ENCODE measurements at regions not wholly inside any gene's neighbourhood (a gene's known extent, or its start where the extent isn't known, plus 50 kb on each side); places are given as distances from the start of the nearest gene placed in this dataset.

DNA sequence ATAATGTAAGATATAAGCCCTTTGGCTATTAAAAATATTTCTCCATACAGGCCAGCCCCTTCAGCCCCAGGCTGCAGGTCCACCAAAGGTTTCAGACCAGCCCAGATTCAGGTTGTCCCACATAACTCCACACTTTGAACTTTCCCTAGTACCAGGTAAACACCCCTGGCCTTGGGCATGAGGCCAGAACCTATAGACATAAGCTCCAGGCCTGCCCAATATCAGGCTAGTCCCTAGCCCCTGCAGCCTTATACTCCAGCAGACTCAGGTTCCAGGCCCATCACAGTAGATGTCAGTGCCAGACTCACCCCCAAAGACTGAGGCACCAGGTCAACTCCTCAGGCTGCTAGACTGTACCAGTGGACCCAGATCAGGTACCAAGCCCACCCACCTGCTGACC, 178.5 kb upstream of the DAAM1 start:
- H3K27me3 ChIP-seq = no peaks in the 10 kb centered on the region
- TF ChIP-seq, protein P1, sequence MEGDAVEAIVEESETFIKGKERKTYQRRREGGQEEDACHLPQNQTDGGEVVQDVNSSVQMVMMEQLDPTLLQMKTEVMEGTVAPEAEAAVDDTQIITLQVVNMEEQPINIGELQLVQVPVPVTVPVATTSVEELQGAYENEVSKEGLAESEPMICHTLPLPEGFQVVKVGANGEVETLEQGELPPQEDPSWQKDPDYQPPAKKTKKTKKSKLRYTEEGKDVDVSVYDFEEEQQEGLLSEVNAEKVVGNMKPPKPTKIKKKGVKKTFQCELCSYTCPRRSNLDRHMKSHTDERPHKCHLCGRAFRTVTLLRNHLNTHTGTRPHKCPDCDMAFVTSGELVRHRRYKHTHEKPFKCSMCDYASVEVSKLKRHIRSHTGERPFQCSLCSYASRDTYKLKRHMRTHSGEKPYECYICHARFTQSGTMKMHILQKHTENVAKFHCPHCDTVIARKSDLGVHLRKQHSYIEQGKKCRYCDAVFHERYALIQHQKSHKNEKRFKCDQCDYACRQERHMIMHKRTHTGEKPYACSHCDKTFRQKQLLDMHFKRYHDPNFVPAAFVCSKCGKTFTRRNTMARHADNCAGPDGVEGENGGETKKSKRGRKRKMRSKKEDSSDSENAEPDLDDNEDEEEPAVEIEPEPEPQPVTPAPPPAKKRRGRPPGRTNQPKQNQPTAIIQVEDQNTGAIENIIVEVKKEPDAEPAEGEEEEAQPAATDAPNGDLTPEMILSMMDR (IDR thresholded peaks at IDR 0.05) = no peak
- H3K36me3 ChIP-seq = no peaks in the 10 kb centered on the region
- H3K27ac ChIP-seq = no peak overlapping the region
- no peaks in the 10 kb centered on the region for H3K9me3 ChIP-seq
- no peaks in the 10 kb centered on the region for H3K4me1 ChIP-seq (ENCODE audit: control insufficient read depth in 1 of 2, insufficient read depth in 1 of 2, low read depth in 1 of 2, low read length in 1 of 2)
- no peak overlapping the region for H3K4me3 ChIP-seq (ENCODE audit: low read depth in 1 of 2, low read length in 1 of 2)

DNA sequence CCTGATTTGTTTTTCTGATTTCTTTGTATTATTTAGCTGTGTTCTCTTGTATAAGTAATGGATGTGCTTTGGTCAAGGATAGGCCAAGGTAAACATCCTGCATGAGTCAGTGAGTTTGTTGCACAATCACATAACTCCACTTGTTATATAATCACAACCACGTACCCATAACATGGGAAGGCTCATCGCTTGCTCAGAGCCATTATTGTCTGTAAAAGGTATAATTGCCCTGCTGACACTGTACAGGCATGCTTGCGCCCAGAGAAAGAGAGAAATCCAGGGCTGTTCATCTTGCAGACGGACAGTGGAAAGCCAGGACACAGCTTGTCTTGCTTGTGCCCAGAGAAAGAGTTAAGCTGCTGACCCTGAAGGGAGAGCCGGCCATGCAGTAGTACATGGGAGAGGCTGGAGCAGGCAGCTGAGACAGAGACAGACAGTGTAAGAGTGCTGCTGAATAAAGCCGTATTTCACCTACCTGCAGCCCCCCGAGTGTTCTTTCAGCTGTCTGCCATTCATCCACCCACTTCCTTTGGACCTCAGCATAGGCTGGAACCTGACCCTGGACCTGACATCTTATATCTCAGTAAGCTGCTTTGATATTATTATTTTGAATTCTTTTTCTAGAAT, 174.7 kb upstream of the DAAM1 start:
- Histone ChIP-seq H3K27ac (no peak overlapping the region), H3K4me3 (ENCODE audit: low read depth in 1 of 2, low read length in 1 of 2) (no peak overlapping the region)
- TF ChIP-seq, protein P1 (IDR thresholded peaks at IDR 0.05) = no peak

DNA sequence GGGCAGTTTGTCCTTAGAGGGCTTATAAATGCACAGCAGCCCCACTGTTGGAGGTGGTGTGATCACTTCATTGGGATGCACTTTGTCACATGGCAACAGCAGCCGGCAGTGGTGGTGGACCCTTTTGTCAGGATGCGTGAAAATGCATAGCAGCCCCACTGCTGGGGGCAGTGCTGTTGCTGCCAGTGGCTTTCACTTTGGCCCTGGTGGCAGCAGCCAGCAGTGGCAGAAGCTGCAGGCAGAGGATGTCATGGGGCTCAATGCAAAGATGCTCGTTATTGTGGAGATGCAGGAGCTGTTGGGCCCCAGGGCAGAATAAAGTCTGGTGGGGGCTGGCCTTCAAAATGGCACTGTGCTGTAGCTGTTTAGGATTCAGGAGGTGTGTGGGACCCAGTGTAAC, 173.0 kb upstream of the DAAM1 start:
- H3K4me1 ChIP-seq (ENCODE audit: control insufficient read depth in 1 of 2, insufficient read depth in 1 of 2, low read depth in 1 of 2, low read length in 1 of 2) = no peaks in the 10 kb centered on the region
- no peaks in the 10 kb centered on the region for H3K27me3 ChIP-seq
- no peaks in the 10 kb centered on the region for H3K36me3 ChIP-seq
- no peaks in the 10 kb centered on the region for H3K9me3 ChIP-seq
- H3K27ac ChIP-seq = no peak overlapping the region
- no peak overlapping the region for H3K4me3 ChIP-seq (ENCODE audit: low read depth in 1 of 2, low read length in 1 of 2)
- TF ChIP-seq, protein P1 (IDR thresholded peaks at IDR 0.05) = no peak

More for the DNA sequence above, 174.7 kb upstream of the DAAM1 start:
- Histone ChIP-seq H3K4me1 (ENCODE audit: control insufficient read depth in 1 of 2, insufficient read depth in 1 of 2, low read depth in 1 of 2, low read length in 1 of 2) (no peaks in the 10 kb centered on the region), H3K36me3 (no peaks in the 10 kb centered on the region), H3K27me3 (no peaks in the 10 kb centered on the region), H3K9me3 (no peaks in the 10 kb centered on the region)

DNA sequence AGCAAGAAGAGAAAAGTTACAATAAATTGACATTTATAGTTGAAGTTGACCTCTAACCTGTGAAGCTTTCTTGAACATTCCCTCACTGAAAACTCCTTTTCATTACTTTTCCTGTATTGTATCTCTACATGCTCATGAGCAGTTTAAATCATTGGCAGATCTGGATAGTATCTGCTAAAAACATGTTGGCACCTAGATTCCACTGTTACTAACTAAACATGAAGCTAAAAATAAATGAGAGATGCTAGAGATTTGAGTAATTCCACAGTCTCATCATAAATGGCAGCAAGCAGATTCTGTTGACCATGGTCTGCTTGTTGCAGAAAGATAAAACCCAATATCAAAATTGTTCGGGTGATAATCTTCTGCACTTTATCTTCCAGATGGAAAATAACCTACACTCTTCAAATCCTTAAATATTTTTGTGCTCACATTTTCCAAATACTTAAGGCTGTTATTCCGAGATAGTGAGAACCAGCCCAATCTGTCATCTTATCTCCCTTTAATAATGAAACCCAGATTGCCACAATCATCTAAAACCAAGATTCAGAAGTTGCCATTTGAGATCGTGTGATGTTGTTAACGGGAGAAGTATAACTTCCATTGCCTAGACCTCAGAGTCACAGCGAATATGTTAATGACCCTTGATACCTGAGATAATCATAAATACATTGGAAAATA, 171.0 kb upstream of the DAAM1 start:
- no peaks in the 10 kb centered on the region for H3K36me3 ChIP-seq
- no peaks in the 10 kb centered on the region for H3K27me3 ChIP-seq
- no peaks in the 10 kb centered on the region for H3K9me3 ChIP-seq
- TF ChIP-seq, protein P1 (IDR thresholded peaks at IDR 0.05) = no peak
- H3K27ac ChIP-seq = no peak overlapping the region
- no peak overlapping the region for H3K4me3 ChIP-seq (ENCODE audit: low read depth in 1 of 2, low read length in 1 of 2)
- H3K4me1 ChIP-seq (ENCODE audit: control insufficient read depth in 1 of 2, insufficient read depth in 1 of 2, low read depth in 1 of 2, low read length in 1 of 2) = no peaks in the 10 kb centered on the region

DNA sequence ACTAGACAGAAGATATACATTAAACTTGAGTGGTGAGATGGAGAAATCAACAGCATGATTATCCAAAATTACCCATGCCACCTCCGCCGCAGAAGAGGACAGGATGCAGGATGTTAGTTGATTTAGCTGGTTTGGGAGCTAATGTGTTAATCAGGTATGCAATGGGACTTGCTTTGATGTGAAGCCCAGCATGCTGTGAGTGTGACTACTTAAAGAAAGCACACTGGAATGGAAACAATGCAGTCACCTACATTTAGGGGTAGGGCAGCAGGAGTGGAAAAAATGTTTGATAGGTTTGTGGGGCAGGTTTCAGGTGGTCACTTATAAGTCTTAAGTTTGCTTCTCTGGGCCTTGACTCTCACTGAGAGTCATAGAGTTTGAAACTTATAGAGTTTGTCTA, 170.0 kb upstream of the DAAM1 start:
- Histone ChIP-seq H3K36me3 (no peaks in the 10 kb centered on the region), H3K27me3 (no peaks in the 10 kb centered on the region), H3K4me3 (ENCODE audit: low read depth in 1 of 2, low read length in 1 of 2) (no peak overlapping the region), H3K27ac (no peak overlapping the region), H3K4me1 (ENCODE audit: control insufficient read depth in 1 of 2, insufficient read depth in 1 of 2, low read depth in 1 of 2, low read length in 1 of 2) (no peaks in the 10 kb centered on the region), H3K9me3 (no peaks in the 10 kb centered on the region)
- TF ChIP-seq, protein P1 (IDR thresholded peaks at IDR 0.05) = no peak
